ENCODE measurements at regions not wholly inside any gene's neighbourhood (a gene's known extent, or its start where the extent isn't known, plus 50 kb on each side); places are given as distances from the start of the nearest gene placed in this dataset.

GRCh38 chr1:244311784-244312532, 139.8 kb downstream of the ADSS2 start (continued):
- TF ChIP-seq ZNF232 (CRISPR knock-in tag; IDR thresholded peaks at IDR 0.05) (no peak), KAT7 (CRISPR knock-in tag; IDR thresholded peaks at IDR 0.05; ENCODE audit: borderline replicate concordance) (no peak), GTF2I (CRISPR knock-in tag; conservative IDR thresholded peaks at IDR 0.05) (no peak), TP53 (CRISPR knock-in tag; IDR thresholded peaks at IDR 0.05) (no peak)

- Mint-ChIP-seq H3K27ac (no peak overlapping the region), H3K36me3 (peaks cover 8% of the 10 kb centered on the region), H3K9me3 (peaks cover 24% of the 10 kb centered on the region), H3K4me1 (peaks cover 5% of the 10 kb centered on the region; the same call in 1 of the 2 replicates), H3K4me3 (no peak overlapping the region), H3K27me3 (ENCODE audit: low read depth) (peaks cover 3% of the 10 kb centered on the region)
- no peak for DNase-seq (ENCODE audit: low spot score)
- TF ChIP-seq RORB (CRISPR knock-in tag; IDR thresholded peaks at IDR 0.05): no peak
- no peak for TF ChIP-seq NR3C1 (CRISPR knock-in tag; conservative IDR thresholded peaks at IDR 0.05; ENCODE audit: low read depth)
- TF ChIP-seq ZNF317 (CRISPR knock-in tag; IDR thresholded peaks at IDR 0.05; ENCODE audit: borderline replicate concordance, low read depth): no peak
- no peak for TF ChIP-seq GTF2I (CRISPR knock-in tag; conservative IDR thresholded peaks at IDR 0.05)
- TF ChIP-seq USF2 (CRISPR knock-in tag; IDR thresholded peaks at IDR 0.05): no peak
- TF ChIP-seq STAT6 (CRISPR knock-in tag; conservative IDR thresholded peaks at IDR 0.05; ENCODE audit: low read depth): no peak
- no peak for TF ChIP-seq SMAD4 (CRISPR knock-in tag; IDR thresholded peaks at IDR 0.05)
- TF ChIP-seq CTCF (IDR thresholded peaks at IDR 0.05): no peak
- TF ChIP-seq ZBTB43 (CRISPR knock-in tag; IDR thresholded peaks at IDR 0.05): no peak
- no peak for TF ChIP-seq PRRX2 (CRISPR knock-in tag; IDR thresholded peaks at IDR 0.05)
- no peak for TF ChIP-seq GABPB1 (CRISPR knock-in tag; IDR thresholded peaks at IDR 0.05)
- no peak for TF ChIP-seq EMX1 (CRISPR knock-in tag; IDR thresholded peaks at IDR 0.05)
- POLR2A ChIA-PET: no interaction called here
- CTCF ChIA-PET: interaction anchor here (1.3 kb wide), 1 partner anchor 14 kb away, joined by 4 read pairs; no protein-coding TSS in a partner anchor
- no peak for ATAC-seq
Measured at GRCh38 chr1:244313346-244313745, 138.4 kb downstream of the ADSS2 start.

GRCh38 chr1:244314921-244315559, 136.7 kb downstream of the ADSS2 start:
- peaks cover 3% of the 10 kb centered on the region for H3K27me3 Mint-ChIP-seq (ENCODE audit: low read depth)
- H3K9me3 Mint-ChIP-seq: peaks cover 16% of the 10 kb centered on the region
- ATAC-seq (no peak), DNase-seq (ENCODE audit: low spot score) (no peak)
- 0 out of 2 replicates have a peak, but pooled peaks cover 2% of the 10 kb centered on the region for H3K36me3 Mint-ChIP-seq
- no peak overlapping the region for H3K27ac Mint-ChIP-seq
- no peak overlapping the region for H3K4me3 Mint-ChIP-seq
- H3K4me1 Mint-ChIP-seq: peaks cover 12% of the 10 kb centered on the region
- CTCF ChIA-PET: no interaction called here
- POLR2A ChIA-PET: no interaction called here
- TF ChIP-seq ELF4 (CRISPR knock-in tag; IDR thresholded peaks at IDR 0.05; ENCODE audit: low read depth): no peak
- no peak for TF ChIP-seq ERG (CRISPR knock-in tag; IDR thresholded peaks at IDR 0.05)
- TF ChIP-seq CDX4 (CRISPR knock-in tag; IDR thresholded peaks at IDR 0.05; ENCODE audit: borderline replicate concordance): no peak
- no peak for TF ChIP-seq GRHL2 (CRISPR knock-in tag; IDR thresholded peaks at IDR 0.05; ENCODE audit: insufficient replicate concordance, severe bottlenecking)
- no peak for TF ChIP-seq RELA (CRISPR knock-in tag; IDR thresholded peaks at IDR 0.05; ENCODE audit: borderline replicate concordance)
- TF ChIP-seq ZNF396 (CRISPR knock-in tag; IDR thresholded peaks at IDR 0.05; ENCODE audit: borderline replicate concordance): no peak
- no peak for TF ChIP-seq MXD4 (CRISPR knock-in tag; IDR thresholded peaks at IDR 0.05; ENCODE audit: borderline replicate concordance)
- no peak for TF ChIP-seq PREB (CRISPR knock-in tag; IDR thresholded peaks at IDR 0.05; ENCODE audit: borderline replicate concordance)
